NCI-H187 (cell line): ENCODE measurements at regions not wholly inside any gene's neighbourhood (a gene's known extent, or its start where the extent isn't known, plus 50 kb on each side); places are given as distances from the start of the nearest gene placed in this dataset.

ENCODE experiments used
- DNase-seq, 2 experiments: peaks; one replicate each; lab custom pipeline; 2025; lab: John Stamatoyannopoulos, UW

DNA sequence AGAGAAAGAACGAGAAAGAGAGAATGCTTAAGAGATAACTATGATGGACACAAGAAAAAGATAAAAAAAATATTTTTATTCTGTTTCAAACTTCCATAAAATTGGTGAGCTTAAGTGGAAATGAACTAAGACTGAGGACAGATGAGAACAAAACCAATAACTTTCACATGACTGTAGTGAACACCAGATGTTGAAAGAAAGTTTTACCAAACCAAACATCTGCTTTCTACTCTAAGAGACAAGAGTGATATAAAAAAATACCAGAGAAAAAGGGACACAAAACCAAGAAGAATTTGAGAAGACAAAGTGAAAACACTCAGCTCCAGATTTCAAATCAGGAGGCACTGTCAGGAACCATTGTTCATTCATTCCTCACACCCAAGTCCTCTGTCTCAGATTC, 147.9 kb downstream of the IMPG2 start:
- no peak for DNase-seq

DNA sequence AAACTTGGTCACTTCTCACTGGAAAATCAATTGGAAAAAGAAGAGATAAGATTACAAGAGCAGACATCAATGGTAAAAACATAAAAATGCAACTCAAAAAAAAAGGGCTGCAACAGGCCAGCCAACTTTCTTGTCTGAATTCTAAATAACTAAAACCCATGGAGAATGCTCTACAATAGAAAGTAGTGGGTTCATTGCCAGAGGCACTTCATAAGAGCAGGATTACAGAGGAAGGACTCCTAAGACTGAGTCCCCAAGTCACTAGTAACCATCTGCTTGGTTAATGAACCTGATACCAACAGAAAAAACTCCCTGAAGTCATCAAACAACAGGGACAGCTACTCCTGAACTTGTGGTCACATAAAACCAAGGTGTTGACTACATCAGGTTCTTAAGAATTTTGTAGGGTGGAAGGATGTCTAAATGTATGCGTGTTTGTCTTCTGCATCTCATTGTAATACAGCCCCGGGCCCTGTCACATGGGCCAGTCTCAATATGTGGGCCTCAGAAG, 148.6 kb downstream of the IMPG2 start:
- DNase-seq = no peak

DNA sequence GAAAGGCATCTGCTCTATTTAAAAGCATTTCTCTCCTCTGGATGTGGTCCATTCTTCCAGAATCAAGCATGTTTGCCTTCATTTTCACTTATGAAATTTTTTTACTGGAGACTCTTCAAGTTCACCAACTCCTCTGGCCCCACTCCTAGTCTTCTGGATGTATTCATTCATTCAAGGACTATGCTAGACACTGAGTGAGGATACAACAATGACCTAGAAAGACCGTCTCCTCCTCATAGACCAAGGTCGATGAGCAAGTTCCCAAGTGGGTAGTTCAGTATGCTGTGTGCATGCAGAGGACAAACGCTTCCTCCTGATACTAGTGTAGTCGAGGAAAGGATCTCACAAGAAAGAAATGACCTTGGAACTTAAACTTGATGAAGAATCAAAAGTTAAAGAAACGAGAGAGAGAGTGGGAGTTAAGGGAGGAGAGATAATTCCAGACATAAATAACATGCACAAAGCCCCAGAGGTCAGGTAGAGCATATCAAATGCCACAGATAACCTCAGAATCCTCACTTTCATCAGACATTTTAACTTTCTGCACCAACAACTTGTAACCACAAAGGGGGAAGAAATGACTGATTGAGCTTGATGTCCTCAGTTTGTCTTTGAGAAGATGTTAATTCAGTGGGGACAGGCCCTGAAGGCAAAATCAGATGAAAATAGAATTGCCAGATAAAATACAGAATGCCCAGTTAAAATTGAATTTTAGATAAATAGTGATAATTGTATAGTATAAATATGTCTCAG, 149.4 kb downstream of the IMPG2 start:
- no peak for DNase-seq

- no peak for DNase-seq
These were observed 150.2 kb downstream of the IMPG2 start for GRCh38 chr3:101170062-101170771.

DNA sequence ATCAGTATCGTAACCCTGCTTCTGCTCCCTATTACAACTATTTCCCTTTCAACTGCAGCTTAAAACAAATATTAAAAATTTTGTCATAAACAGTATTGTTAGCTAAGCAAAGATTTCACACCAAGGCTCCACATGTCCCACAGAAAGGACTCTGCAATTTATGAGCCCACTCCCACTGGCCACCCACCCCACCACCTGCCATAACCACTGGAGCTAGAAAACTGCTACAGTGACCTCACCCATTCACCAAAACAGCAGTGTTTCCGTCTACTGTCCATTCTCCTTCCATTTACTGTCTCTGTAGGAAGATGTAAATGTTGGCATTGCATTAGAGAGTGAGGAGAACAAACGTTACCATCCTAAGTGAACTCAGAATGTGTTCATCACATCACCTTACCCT, 150.9 kb downstream of the IMPG2 start:
- no peak for DNase-seq

DNA sequence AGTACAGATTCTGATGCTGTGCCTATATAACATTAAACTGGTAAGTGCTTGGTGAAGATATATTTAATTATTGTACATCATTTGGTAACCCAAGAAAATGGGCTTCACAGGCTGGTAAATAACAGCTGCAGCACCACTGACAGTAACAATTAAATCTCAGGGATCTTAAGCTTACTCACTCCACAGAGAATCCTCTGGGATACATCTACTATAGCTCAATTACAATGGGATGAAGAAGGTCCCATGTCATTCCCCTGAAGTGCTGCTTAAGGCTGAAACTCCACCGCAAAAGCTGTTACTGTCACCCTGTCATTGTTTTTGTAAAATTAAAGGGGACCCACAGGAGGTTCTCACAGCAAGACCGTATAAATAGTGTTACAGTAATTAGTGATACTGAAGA, 153.0 kb downstream of the IMPG2 start:
- no peak for DNase-seq

DNA sequence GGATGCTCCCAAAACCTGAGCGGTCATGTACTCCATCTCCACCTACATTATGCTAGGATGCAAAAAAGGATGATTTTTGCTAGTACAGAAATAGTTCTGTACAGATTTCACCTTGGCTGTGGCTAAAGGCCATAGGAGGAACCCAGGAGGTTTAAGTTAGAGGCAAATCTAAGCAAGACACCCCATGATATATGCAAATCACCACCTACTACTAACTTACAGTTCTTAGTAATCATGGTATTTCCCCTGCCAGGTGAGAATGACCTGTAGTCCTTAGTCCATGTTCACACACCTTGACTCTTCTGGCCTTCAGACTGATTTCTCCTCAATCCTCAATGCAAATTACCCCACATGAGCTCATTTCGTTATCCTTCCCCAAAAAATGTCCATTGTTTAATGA, 154.2 kb downstream of the IMPG2 start:
- DNase-seq = no peak

GRCh38 chr3:101163554-101163953, 156.8 kb downstream of the IMPG2 start:
- DNase-seq = no peak

DNA sequence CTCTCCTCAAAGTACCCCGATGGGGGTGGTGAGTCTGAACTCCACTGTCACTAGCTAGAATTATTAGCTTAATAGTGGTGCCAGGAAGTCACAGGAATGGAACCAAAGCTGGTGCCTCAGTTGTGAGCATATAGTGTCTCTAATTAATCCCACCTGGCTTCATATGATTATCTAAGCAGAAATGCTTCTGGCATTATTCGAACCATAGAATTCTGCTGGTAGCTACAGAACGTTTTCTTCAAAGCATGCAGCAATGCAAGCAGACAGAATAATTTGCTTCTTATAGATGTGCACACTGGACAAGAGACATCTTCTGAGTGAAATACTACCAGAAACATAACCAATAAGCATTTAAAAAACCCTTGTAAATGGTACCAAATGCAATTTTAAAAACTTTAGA, 160.9 kb downstream of the IMPG2 start:
- DNase-seq = no peak

DNA sequence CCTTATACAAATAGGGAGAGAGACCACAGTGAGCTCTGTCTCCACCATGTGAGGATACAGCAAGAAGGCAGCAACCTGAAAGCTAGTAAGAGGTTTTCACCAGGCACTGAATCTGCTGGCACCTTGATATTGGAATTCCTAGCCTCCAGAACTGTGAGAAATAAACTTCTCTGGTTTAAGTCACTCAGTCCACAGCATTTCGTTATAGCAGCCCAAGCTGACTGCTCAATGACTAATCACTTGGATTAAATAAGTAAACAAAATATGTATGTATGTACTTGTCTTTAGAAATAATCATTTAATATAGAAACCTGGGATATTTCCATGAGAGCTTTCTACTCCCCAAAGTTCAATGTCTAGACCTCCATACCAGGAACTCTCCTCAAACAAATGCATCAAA, 162.0 kb downstream of the IMPG2 start:
- no peak for DNase-seq

GRCh38 chr3:101156787-101157345, 163.5 kb downstream of the IMPG2 start:
- no peak for DNase-seq

GRCh38 chr3:101155825-101156224, 162.6 kb upstream of the ABI3BP start:
- no peak for DNase-seq

DNA sequence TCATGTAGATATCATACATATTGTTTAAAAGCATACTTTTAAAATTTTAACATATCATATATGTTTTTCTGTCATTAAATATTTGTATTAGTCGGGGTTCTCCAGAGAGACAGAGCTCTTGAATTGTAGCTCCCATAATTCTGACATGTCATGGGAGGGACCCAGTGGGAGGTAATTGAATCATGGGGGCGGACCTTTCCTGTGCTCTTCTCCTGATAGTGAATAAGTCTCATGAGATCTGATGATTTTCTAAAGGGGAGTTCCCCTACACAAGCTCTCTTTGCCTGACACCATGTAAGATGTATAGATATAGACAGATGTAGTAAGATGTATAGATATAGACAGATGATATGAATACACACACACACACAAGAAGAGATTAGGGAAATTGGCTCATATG, 161.2 kb upstream of the ABI3BP start:
- DNase-seq = no peak

- DNase-seq = no peak
These were observed 158.2 kb upstream of the ABI3BP start for GRCh38 chr3:101151286-101151913.

GRCh38 chr3:101150504-101150903, 157.3 kb upstream of the ABI3BP start:
- no peak for DNase-seq

- DNase-seq = no peak
These were observed 156.5 kb upstream of the ABI3BP start for GRCh38 chr3:101149707-101150106.

- DNase-seq = no peak
These were observed 156.0 kb upstream of the ABI3BP start for GRCh38 chr3:101149251-101149650.

DNA sequence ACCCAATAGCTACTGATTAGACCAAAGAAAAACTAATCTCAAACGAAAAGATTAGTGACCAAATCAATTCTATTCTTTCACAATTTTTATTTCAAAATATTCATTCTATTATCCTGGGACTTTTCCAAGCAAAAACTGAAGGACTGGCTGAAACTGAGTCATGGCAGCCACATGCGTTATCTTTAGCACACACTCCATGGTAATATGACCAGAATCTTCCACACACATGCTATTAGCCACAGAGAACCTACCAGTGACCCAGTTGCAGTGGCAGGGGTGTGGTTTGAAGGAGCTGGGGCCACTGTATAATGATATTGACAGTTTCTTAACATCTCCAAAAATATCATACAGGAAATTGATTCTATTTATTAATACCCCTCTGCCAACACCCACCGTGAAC, 154.8 kb upstream of the ABI3BP start:
- no peak for DNase-seq

GRCh38 chr3:101146946-101147345, 153.7 kb upstream of the ABI3BP start:
- no peak for DNase-seq

DNA sequence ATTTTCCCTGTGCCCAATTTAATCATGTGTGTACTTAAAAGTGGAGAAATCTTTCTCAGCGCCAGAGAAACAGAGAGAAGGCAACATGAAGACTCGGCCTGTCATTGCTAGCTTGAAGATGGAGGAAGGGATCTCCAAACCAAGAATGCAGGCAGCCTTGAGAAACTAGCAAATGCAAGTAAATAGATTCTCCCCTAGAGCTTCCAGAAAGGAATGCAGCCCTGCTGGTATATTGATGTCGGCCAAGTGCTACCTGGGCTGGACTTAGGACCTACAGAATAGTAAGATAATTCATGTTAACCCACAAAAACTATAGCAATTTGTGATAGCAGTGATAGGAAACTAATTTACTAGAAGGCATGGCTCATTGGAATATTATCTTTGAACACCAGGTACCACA, 150.9 kb upstream of the ABI3BP start:
- DNase-seq = no peak

DNA sequence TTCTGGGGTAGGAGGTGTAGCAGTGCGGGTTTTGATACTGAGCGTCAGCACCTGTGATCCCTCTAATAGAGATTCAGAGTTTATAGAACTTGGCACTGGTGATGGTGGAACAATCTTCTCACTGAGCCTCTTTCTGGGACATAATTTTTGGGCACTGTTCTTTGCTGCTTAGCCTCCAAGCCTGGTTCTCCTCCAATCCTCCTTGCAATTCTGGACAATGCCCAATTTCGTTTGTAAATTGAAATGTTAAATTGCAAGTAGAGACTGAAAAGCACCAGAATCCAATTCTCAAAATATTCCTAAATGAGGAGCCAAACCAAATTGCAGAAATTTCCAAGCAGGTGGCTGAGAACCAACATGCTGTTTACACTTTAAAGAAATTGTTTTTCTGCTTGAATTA, 149.8 kb upstream of the ABI3BP start:
- no peak for DNase-seq

DNA sequence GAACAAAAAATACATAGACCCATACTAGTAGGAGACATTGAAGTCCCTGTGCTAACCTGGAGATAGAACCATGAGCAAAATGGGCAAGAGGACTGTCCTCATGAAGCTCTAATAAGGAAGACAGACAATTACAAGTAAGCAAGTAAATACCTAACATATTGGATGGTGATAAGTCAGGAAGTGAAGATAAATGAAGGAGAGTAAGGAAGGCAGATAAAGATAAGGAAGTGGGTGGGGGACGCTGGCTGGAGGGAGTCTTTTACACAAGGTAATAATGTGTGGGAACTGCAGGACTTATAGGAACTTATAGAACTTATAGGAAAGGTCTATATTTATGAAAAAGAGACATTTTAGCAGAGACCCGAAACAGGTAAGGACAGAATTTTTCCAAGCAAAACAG, 148.9 kb upstream of the ABI3BP start:
- no peak for DNase-seq

GRCh38 chr3:101141135-101141534, 147.9 kb upstream of the ABI3BP start:
- DNase-seq = no peak
